ENCODE measurements at regions not wholly inside any gene's neighbourhood (a gene's known extent, or its start where the extent isn't known, plus 50 kb on each side); places are given as distances from the start of the nearest gene placed in this dataset.
"Not testable (repeated sequence)": the region's sequence is repeated elsewhere in the genome, so short reads cannot be mapped to it uniquely, and the experiment has no call there.

DNA sequence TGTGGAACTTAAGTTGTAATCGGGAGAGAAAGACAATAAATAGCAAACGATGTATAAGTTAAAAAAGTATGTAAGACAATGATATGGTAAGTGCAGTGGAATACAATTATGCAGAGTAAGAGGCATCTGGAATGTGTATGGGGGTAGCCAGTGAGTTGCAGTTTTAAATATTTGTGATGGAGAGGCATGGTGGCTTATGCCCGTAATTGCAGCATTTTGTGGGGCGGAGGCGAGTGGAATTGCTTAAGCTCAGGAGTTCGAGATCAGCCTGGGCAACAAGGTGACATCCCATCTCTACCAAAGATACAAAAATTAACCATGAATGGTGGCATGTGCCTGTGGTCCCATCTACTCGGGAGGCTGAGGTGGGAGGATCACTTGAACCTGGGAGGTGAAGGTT, 52.5 kb upstream of the WDFY3 start:
- 82 to 94% methylated on average over 2 to 4 of the region's 7 CpGs for WGBS, 2 experiments (ENCODE audit: insufficient coverage in 2 of 2)
- Histone ChIP-seq H3K9me3 (ENCODE audit: control insufficient read depth, low read length) (no peaks in the 10 kb centered on the region), H3K4me3 (ENCODE audit: extremely low read depth, insufficient read depth, low read length, poor library complexity, severe bottlenecking) (no peak overlapping the region), H3K27ac (ENCODE audit: low read depth, low read length, severe bottlenecking) (no peak overlapping the region), H3K4me1 (ENCODE audit: control insufficient read depth, insufficient read depth, low read length, poor library complexity, severe bottlenecking) (no peaks in the 10 kb centered on the region), H3K36me3 (ENCODE audit: control insufficient read depth, insufficient read depth, low read length) (no peaks in the 10 kb centered on the region)

DNA sequence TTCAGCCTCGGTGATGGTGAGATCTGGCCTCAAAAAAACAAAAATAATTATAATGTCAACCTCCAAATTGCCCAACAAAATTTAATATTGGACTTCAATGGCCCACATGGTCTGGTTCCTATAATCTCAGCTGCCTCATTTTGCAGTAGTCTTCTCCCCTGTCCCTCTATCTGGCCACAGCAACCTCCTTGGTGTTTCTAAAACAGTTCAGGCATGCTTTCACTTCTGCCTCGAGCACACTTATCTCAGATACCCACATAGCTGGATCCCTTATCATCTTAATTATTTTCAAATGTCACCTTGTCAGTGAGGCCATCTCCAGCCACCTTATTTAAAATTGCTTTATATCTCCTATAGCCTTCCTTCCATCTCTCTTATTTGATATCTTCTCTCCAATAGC, 52.9 kb upstream of the WDFY3 start:
- whole genome bisulfite sequencing, 2 experiments (ENCODE audit: insufficient coverage in 2 of 2) = 76 to 91% methylated on average over 1 of the region's 2 CpGs
- no peak overlapping the region for H3K4me3 ChIP-seq (ENCODE audit: extremely low read depth, insufficient read depth, low read length, poor library complexity, severe bottlenecking)
- H3K36me3 ChIP-seq (ENCODE audit: control insufficient read depth, insufficient read depth, low read length) = no peaks in the 10 kb centered on the region
- H3K4me1 ChIP-seq (ENCODE audit: control insufficient read depth, insufficient read depth, low read length, poor library complexity, severe bottlenecking) = no peaks in the 10 kb centered on the region
- H3K27ac ChIP-seq (ENCODE audit: low read depth, low read length, severe bottlenecking) = no peak overlapping the region
- H3K9me3 ChIP-seq (ENCODE audit: control insufficient read depth, low read length) = no peaks in the 10 kb centered on the region

DNA sequence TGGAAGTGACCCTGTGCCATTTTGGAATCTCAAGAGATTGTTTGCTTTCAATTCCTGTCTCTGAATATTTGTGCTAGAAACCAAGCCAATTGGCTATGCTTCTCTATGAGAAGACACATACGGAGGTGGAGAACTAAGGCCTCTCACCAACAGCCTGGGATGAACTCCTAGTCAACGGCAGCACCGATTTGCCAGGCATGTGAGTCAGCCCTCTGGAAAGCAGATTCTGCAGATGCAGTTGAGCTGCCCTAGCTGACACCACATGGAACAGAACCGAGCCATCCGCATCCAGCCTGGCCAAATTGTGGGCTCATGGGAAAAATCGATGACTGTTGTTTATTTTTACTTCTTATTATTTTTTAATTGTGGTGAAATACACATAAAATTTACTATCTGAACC, 58.2 kb upstream of the WDFY3 start:
- no peak overlapping the region for H3K27ac ChIP-seq (ENCODE audit: low read depth, low read length, severe bottlenecking)
- H3K4me1 ChIP-seq (ENCODE audit: control insufficient read depth, insufficient read depth, low read length, poor library complexity, severe bottlenecking) = no peaks in the 10 kb centered on the region
- H3K9me3 ChIP-seq (ENCODE audit: control insufficient read depth, low read length) = no peaks in the 10 kb centered on the region
- H3K4me3 ChIP-seq (ENCODE audit: extremely low read depth, insufficient read depth, low read length, poor library complexity, severe bottlenecking) = no peak overlapping the region
- H3K36me3 ChIP-seq (ENCODE audit: control insufficient read depth, insufficient read depth, low read length) = no peaks in the 10 kb centered on the region
- WGBS, 2 experiments (ENCODE audit: insufficient coverage in 2 of 2) = 82 to 97% methylated on average over 5 of the region's 6 CpGs

DNA sequence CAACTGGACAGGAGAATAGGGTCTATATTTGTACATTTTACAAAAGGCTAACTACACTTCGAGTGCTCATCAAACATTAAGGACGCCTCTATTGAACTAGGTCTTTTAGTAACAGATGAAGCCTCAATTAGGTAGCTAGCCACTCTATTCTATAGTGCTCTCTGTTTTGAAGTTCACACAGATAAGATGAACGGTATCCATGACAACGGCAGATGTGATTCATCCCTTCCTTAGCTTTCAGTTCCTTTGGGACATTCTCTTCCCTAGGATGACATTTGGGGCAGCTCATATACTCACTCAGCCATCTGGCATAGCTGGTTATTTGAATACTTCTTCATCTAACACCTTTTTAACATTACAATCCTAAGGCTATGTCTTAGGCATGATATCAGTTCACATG, 62.4 kb upstream of the WDFY3 start:
- Histone ChIP-seq H3K9me3 (ENCODE audit: control insufficient read depth, low read length) (peaks cover 5% of the 10 kb centered on the region), H3K36me3 (ENCODE audit: control insufficient read depth, insufficient read depth, low read length) (no peaks in the 10 kb centered on the region), H3K4me1 (ENCODE audit: control insufficient read depth, insufficient read depth, low read length, poor library complexity, severe bottlenecking) (no peaks in the 10 kb centered on the region), H3K27ac (ENCODE audit: low read depth, low read length, severe bottlenecking) (no peak overlapping the region), H3K4me3 (ENCODE audit: extremely low read depth, insufficient read depth, low read length, poor library complexity, severe bottlenecking) (no peak overlapping the region)
- 85 to 87% methylated on average over 3 to 4 of the region's 4 CpGs for WGBS, 2 experiments (ENCODE audit: insufficient coverage in 2 of 2)

DNA sequence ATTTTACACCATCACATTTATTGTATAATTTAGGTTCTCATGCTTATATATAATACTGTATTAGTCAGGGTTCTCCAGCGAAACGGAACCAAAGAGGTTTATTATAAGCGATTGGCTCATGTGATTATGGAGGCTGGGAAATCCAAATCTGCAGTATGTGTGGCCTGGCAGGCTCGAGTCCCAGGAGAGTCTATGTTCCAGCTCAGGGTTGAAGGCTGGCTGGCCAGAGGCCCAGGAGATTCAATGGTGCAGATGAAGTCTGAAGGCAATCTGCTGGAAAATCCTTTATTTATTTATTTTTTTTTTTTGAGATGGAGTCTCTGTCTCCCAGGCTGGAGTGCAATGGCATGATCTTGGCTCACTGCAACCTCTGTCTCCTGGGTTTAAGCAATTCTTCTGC, 63.0 kb upstream of the WDFY3 start:
- H3K36me3 ChIP-seq (ENCODE audit: control insufficient read depth, insufficient read depth, low read length) = no peaks in the 10 kb centered on the region
- WGBS, 2 experiments (ENCODE audit: insufficient coverage in 2 of 2) = 80 to 86% methylated on average over 2 to 3 of the region's 4 CpGs
- H3K27ac ChIP-seq (ENCODE audit: low read depth, low read length, severe bottlenecking) = no peak overlapping the region
- peaks cover 6% of the 10 kb centered on the region for H3K9me3 ChIP-seq (ENCODE audit: control insufficient read depth, low read length)
- H3K4me1 ChIP-seq (ENCODE audit: control insufficient read depth, insufficient read depth, low read length, poor library complexity, severe bottlenecking) = no peaks in the 10 kb centered on the region
- H3K4me3 ChIP-seq (ENCODE audit: extremely low read depth, insufficient read depth, low read length, poor library complexity, severe bottlenecking) = no peak overlapping the region

DNA sequence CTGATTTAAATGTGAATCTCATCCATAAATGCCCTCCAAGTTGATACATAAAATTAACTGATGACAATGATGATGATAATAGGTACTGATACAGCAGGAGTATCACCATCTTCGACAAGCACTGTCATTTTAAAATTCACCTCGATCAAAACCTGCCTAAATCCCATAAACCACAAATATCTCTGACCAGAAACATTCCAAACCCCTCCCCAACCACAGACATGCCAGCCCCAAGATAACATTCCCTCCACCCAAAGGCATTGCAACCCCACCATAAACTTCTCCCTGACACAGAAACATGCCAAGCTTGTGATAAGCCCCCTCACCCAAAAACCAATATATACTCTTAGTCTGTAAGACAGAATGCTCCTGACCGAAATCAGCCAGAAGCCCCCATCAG, 63.7 kb upstream of the WDFY3 start:
- H3K27ac ChIP-seq (ENCODE audit: low read depth, low read length, severe bottlenecking) = no peak overlapping the region
- 91 to 100% methylated on average over 1 to 2 of the region's 3 CpGs for WGBS, 2 experiments (ENCODE audit: insufficient coverage in 2 of 2)
- H3K4me3 ChIP-seq (ENCODE audit: extremely low read depth, insufficient read depth, low read length, poor library complexity, severe bottlenecking) = no peak overlapping the region
- no peaks in the 10 kb centered on the region for H3K36me3 ChIP-seq (ENCODE audit: control insufficient read depth, insufficient read depth, low read length)
- peaks cover 9% of the 10 kb centered on the region for H3K9me3 ChIP-seq (ENCODE audit: control insufficient read depth, low read length)
- no peaks in the 10 kb centered on the region for H3K4me1 ChIP-seq (ENCODE audit: control insufficient read depth, insufficient read depth, low read length, poor library complexity, severe bottlenecking)

DNA sequence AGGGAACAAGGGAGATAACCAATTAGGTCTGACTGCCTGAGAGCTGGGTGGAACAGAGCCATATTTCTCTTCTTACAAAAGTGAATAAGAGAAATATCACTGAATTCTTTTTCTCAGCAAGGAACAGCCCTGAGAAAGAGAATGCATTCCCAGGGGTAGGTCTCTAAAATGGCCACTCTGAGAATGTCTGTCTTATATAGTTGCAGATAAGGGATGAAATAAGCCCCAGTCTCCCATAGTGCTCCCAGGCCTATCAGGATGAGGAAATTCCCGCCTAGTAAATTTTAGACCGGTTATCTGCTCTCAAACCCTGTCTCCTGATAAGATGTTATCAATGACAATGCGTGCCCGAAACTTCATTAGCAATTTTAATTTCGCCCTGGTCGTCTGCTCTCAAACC, 67.3 kb upstream of the WDFY3 start:
- H3K4me3 ChIP-seq (ENCODE audit: extremely low read depth, insufficient read depth, low read length, poor library complexity, severe bottlenecking); H3K4me1 ChIP-seq (ENCODE audit: control insufficient read depth, insufficient read depth, low read length, poor library complexity, severe bottlenecking); H3K36me3 ChIP-seq (ENCODE audit: control insufficient read depth, insufficient read depth, low read length); H3K27ac ChIP-seq (ENCODE audit: low read depth, low read length, severe bottlenecking); H3K9me3 ChIP-seq (ENCODE audit: control insufficient read depth, low read length): not testable (repeated sequence)
- WGBS, 2 experiments (ENCODE audit: insufficient coverage in 2 of 2) = 93 to 96% methylated on average over 6 of the region's 6 CpGs

DNA sequence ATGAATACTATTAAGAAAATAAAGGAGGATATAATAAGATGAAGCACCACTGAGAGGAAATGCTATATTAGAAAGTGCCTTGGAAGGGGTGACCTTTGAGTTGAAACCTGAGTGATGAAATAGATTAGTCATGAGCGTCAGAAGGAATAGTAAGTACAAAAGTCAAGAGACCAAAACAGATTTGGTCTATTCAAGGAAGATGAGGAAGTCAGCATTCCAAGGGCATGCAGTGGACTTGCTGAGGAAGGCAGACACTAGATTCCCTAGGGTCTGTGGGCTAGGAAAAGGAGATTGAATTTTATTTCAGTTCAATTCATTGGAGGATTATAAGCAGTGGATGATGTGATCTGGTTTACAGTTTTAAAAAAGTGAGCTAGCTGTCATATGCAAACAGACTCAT, 73.0 kb upstream of the WDFY3 start:
- WGBS, 2 experiments (ENCODE audit: insufficient coverage in 2 of 2) = 73 to 100% methylated on average over 1 of the region's 1 CpG
- no peak overlapping the region for H3K4me3 ChIP-seq (ENCODE audit: extremely low read depth, insufficient read depth, low read length, poor library complexity, severe bottlenecking)
- H3K27ac ChIP-seq (ENCODE audit: low read depth, low read length, severe bottlenecking) = no peak overlapping the region
- H3K9me3 ChIP-seq (ENCODE audit: control insufficient read depth, low read length) = peaks cover 3% of the 10 kb centered on the region
- H3K4me1 ChIP-seq (ENCODE audit: control insufficient read depth, insufficient read depth, low read length, poor library complexity, severe bottlenecking) = no peaks in the 10 kb centered on the region
- no peaks in the 10 kb centered on the region for H3K36me3 ChIP-seq (ENCODE audit: control insufficient read depth, insufficient read depth, low read length)

DNA sequence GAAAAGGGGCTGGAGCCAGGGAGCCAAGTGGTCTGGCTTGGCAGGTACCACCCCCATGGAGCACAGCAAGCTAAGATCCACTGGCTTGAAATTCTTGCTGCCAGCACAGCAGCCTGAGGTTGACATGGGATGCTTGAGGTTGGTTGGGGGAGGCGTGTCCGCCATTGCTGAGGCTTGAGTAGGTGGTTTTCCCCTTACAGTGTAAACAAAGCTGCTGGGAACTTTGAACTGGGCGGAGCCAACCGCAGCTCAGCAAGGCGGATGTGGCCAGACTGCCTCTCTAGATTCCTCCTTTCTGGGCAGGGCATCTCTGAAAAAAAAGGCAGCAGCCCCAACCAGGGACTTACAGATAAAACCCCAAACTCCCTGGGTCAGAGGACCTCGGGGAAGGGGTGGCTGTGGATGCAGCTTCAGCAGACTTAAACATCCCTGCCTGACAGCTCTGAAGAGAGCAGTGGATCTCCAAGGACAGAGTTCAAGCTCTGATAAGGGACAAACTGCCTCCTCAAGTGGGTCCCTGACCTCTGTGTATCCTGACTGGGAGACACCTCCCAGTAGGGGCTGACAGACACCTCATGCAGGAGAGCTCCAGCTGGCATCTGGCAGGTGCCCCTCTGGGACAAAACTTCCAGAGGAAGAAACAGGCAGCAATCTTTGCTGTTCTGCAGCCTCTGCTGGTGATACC, 77.5 kb upstream of the WDFY3 start:
- H3K4me3 ChIP-seq (ENCODE audit: extremely low read depth, insufficient read depth, low read length, poor library complexity, severe bottlenecking); H3K27ac ChIP-seq (ENCODE audit: low read depth, low read length, severe bottlenecking): not testable (repeated sequence)

DNA sequence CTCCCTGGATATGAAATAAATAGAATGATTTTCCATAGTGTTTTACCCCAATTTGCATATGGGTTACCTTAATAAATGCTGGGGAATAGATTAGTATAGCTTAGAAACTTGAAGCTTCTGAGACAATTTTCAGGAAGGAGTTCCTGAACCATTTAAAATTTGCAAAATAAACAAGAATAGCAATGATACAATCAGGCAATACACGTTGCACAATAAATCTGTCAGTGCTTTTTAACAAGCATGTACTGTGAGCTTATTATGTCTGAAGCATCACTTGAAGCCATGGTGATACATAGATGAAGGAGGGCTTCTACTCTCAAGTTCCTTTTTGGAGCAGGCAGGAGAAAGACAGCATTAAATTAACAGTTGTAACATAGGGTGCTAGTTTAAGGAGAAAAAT, 84.2 kb upstream of the WDFY3 start:
- no peaks in the 10 kb centered on the region for H3K36me3 ChIP-seq (ENCODE audit: control insufficient read depth, insufficient read depth, low read length)
- WGBS, 2 experiments (ENCODE audit: insufficient coverage in 2 of 2) = 83 to 100% methylated on average over 1 of the region's 1 CpG
- H3K4me1 ChIP-seq (ENCODE audit: control insufficient read depth, insufficient read depth, low read length, poor library complexity, severe bottlenecking) = no peaks in the 10 kb centered on the region
- H3K4me3 ChIP-seq (ENCODE audit: extremely low read depth, insufficient read depth, low read length, poor library complexity, severe bottlenecking) = no peak overlapping the region
- H3K27ac ChIP-seq (ENCODE audit: low read depth, low read length, severe bottlenecking) = no peak overlapping the region
- no peaks in the 10 kb centered on the region for H3K9me3 ChIP-seq (ENCODE audit: control insufficient read depth, low read length)

More for the DNA sequence above, 77.5 kb upstream of the WDFY3 start:
- not testable (repeated sequence) for H3K4me1 ChIP-seq (ENCODE audit: control insufficient read depth, insufficient read depth, low read length, poor library complexity, severe bottlenecking); H3K36me3 ChIP-seq (ENCODE audit: control insufficient read depth, insufficient read depth, low read length); H3K9me3 ChIP-seq (ENCODE audit: control insufficient read depth, low read length)
- 89 to 97% methylated on average over 4 to 6 of the region's 6 CpGs for WGBS, 2 experiments (ENCODE audit: insufficient coverage in 2 of 2)

DNA sequence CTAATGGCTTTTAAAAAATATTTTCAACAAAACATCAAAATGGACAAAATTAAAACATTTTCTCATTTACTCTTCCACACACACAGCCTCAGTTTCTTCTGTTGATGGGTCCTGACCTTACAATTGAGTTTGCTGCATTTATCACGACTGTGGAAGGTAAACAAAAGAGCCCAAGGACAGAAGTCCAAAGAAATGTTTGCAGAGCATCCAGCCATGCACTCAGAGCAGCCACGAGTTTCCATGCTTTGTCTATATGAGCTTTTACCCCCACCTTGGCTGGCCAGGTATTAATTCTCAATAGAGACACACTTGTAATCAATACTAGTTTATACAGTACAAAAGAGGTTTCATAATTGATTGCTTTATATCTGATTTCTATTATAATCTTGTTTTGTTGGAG, 85.0 kb upstream of the WDFY3 start:
- H3K36me3 ChIP-seq (ENCODE audit: control insufficient read depth, insufficient read depth, low read length) = no peaks in the 10 kb centered on the region
- H3K4me1 ChIP-seq (ENCODE audit: control insufficient read depth, insufficient read depth, low read length, poor library complexity, severe bottlenecking) = no peaks in the 10 kb centered on the region
- no peak overlapping the region for H3K4me3 ChIP-seq (ENCODE audit: extremely low read depth, insufficient read depth, low read length, poor library complexity, severe bottlenecking)
- WGBS, 2 experiments (ENCODE audit: insufficient coverage in 2 of 2) = 67 to 69% methylated on average over 1 to 2 of the region's 2 CpGs
- H3K27ac ChIP-seq (ENCODE audit: low read depth, low read length, severe bottlenecking) = no peak overlapping the region
- no peaks in the 10 kb centered on the region for H3K9me3 ChIP-seq (ENCODE audit: control insufficient read depth, low read length)
